SJCRH30 (cell line): ENCODE measurements at regions not wholly inside any gene's neighbourhood (a gene's known extent, or its start where the extent isn't known, plus 50 kb on each side); places are given as distances from the start of the nearest gene placed in this dataset.
"Not testable (repeated sequence)": the region's sequence is repeated elsewhere in the genome, so short reads cannot be mapped to it uniquely, and the experiment has no call there.

Source experiments
- DNase-seq, 2 experiments: peaks; one replicate each; pipeline ENCODE4 v3.0.0-alpha.2; 2015 to 2020
- H3K27ac ChIP-seq: fragments of 250-450 bp; sonication (Bioruptor Pico); 2 replicates; pipeline ENCODE4 v1.5.1; 2020; ENCODE audit warnings: mild to moderate bottlenecking, moderate library complexity
- H3K27me3 ChIP-seq: fragments of 250-450 bp; sonication (Bioruptor Pico); 2 replicates; pipeline ENCODE4 v1.5.1; 2020; ENCODE audit warnings: mild to moderate bottlenecking, moderate library complexity
- H3K36me3 ChIP-seq: fragments of 250-450 bp; sonication (Bioruptor Pico); 2 replicates; pipeline ENCODE4 v1.5.1; 2020; ENCODE audit warnings: mild to moderate bottlenecking, moderate library complexity
- H3K4me1 ChIP-seq: fragments of 250-450 bp; sonication (Bioruptor Pico); 2 replicates; pipeline ENCODE4 v1.5.1; 2020; ENCODE audit warnings: mild to moderate bottlenecking, moderate library complexity
- H3K4me3 ChIP-seq: fragments of 250-450 bp; sonication (Bioruptor Pico); 2 replicates; pipeline ENCODE4 v1.5.1; 2020; ENCODE audit warnings: mild to moderate bottlenecking, moderate library complexity
- H3K9me3 ChIP-seq: fragments of 250-450 bp; sonication (Bioruptor Pico); replicated peaks from 2 replicates; pipeline ENCODE4 v1.5.1; 2020; ENCODE audit warnings: mild to moderate bottlenecking, moderate library complexity

- no peak overlapping the region for H3K27ac ChIP-seq
- H3K9me3 ChIP-seq: no peaks in the 10 kb centered on the region
- H3K36me3 ChIP-seq: no peaks in the 10 kb centered on the region
- DNase-seq: no peak
- H3K4me1 ChIP-seq: no peaks in the 10 kb centered on the region
- H3K4me3 ChIP-seq: no peak overlapping the region
- H3K27me3 ChIP-seq: no peaks in the 10 kb centered on the region
These were observed 75.7 kb upstream of the SMIM23 start for GRCh38 chr5:171709930-171710329.

GRCh38 chr5:171710451-171711024, 75.1 kb upstream of the SMIM23 start:
- Histone ChIP-seq H3K36me3 (no peaks in the 10 kb centered on the region), H3K27me3 (no peaks in the 10 kb centered on the region), H3K4me3 (no peak overlapping the region), H3K9me3 (no peaks in the 10 kb centered on the region), H3K27ac (no peak overlapping the region), H3K4me1 (no peaks in the 10 kb centered on the region)
- DNase-seq: no peak

GRCh38 chr5:171711571-171711970, 74.0 kb upstream of the SMIM23 start:
- no peak overlapping the region for H3K27ac ChIP-seq
- no peak for DNase-seq
- no peaks in the 10 kb centered on the region for H3K9me3 ChIP-seq
- no peaks in the 10 kb centered on the region for H3K27me3 ChIP-seq
- H3K36me3 ChIP-seq: no peaks in the 10 kb centered on the region
- H3K4me3 ChIP-seq: no peak overlapping the region
- H3K4me1 ChIP-seq: no peaks in the 10 kb centered on the region

- no peak for DNase-seq
- H3K27me3 ChIP-seq: no peaks in the 10 kb centered on the region
- no peaks in the 10 kb centered on the region for H3K9me3 ChIP-seq
- no peaks in the 10 kb centered on the region for H3K36me3 ChIP-seq
- no peak overlapping the region for H3K4me3 ChIP-seq
- H3K4me1 ChIP-seq: no peaks in the 10 kb centered on the region
- no peak overlapping the region for H3K27ac ChIP-seq
These were observed 73.0 kb upstream of the SMIM23 start for GRCh38 chr5:171712616-171713015.

GRCh38 chr5:171713152-171713551, 72.5 kb upstream of the SMIM23 start:
- DNase-seq: no peak

GRCh38 chr5:171714261-171714660, 71.4 kb upstream of the SMIM23 start:
- no peak overlapping the region for H3K27ac ChIP-seq
- H3K4me3 ChIP-seq: no peak overlapping the region
- DNase-seq: no peak
- H3K36me3 ChIP-seq: no peaks in the 10 kb centered on the region
- no peaks in the 10 kb centered on the region for H3K9me3 ChIP-seq
- no peaks in the 10 kb centered on the region for H3K27me3 ChIP-seq
- H3K4me1 ChIP-seq: no peaks in the 10 kb centered on the region

More at GRCh38 chr5:171713152-171713551, 72.5 kb upstream of the SMIM23 start:
- H3K36me3 ChIP-seq: no peaks in the 10 kb centered on the region
- H3K4me1 ChIP-seq: no peaks in the 10 kb centered on the region
- no peak overlapping the region for H3K27ac ChIP-seq
- no peak overlapping the region for H3K4me3 ChIP-seq
- H3K27me3 ChIP-seq: no peaks in the 10 kb centered on the region
- H3K9me3 ChIP-seq: no peaks in the 10 kb centered on the region

GRCh38 chr5:171714851-171715250, 70.8 kb upstream of the SMIM23 start:
- Histone ChIP-seq H3K4me1 (no peaks in the 10 kb centered on the region), H3K27ac (no peak overlapping the region), H3K9me3 (no peaks in the 10 kb centered on the region), H3K36me3 (no peaks in the 10 kb centered on the region), H3K4me3 (no peak overlapping the region), H3K27me3 (no peaks in the 10 kb centered on the region)
- no peak for DNase-seq

GRCh38 chr5:171715551-171715950, 70.1 kb upstream of the SMIM23 start:
- Histone ChIP-seq H3K27ac (no peak overlapping the region), H3K9me3 (no peaks in the 10 kb centered on the region), H3K27me3 (no peaks in the 10 kb centered on the region), H3K4me3 (no peak overlapping the region), H3K36me3 (no peaks in the 10 kb centered on the region), H3K4me1 (no peaks in the 10 kb centered on the region)
- DNase-seq: no peak

- no peak for DNase-seq
- Histone ChIP-seq H3K36me3 (no peaks in the 10 kb centered on the region), H3K4me3 (no peak overlapping the region), H3K4me1 (no peaks in the 10 kb centered on the region), H3K27ac (no peak overlapping the region), H3K9me3 (no peaks in the 10 kb centered on the region), H3K27me3 (no peaks in the 10 kb centered on the region)
These were observed 65.5 kb upstream of the SMIM23 start for GRCh38 chr5:171720086-171720485.

- no peak for DNase-seq
- Histone ChIP-seq H3K27me3 (no peaks in the 10 kb centered on the region), H3K4me1 (no peaks in the 10 kb centered on the region), H3K27ac (no peak overlapping the region), H3K9me3 (peaks cover 4% of the 10 kb centered on the region; the same call in 1 of the 2 replicates), H3K4me3 (no peak overlapping the region), H3K36me3 (no peaks in the 10 kb centered on the region)
These were observed 64.2 kb upstream of the SMIM23 start for GRCh38 chr5:171721464-171721863.

- Histone ChIP-seq H3K9me3 (peaks cover 14% of the 10 kb centered on the region; the same call in 1 of the 2 replicates), H3K27ac (no peak overlapping the region), H3K4me3 (no peak overlapping the region), H3K36me3 (no peaks in the 10 kb centered on the region), H3K27me3 (no peaks in the 10 kb centered on the region), H3K4me1 (no peaks in the 10 kb centered on the region)
- peak; percentile 35 to 62 for DNase-seq
These were observed 61.0 kb upstream of the SMIM23 start for GRCh38 chr5:171724468-171725204.

GRCh38 chr5:171725205-171725601, 60.4 kb upstream of the SMIM23 start:
- Histone ChIP-seq H3K27ac (no peak overlapping the region), H3K4me1 (no peaks in the 10 kb centered on the region)

GRCh38 chr5:171726819-171727218, 58.8 kb upstream of the SMIM23 start:
- not testable (repeated sequence) for DNase-seq, H3K36me3 ChIP-seq

More at GRCh38 chr5:171725205-171725601, 60.4 kb upstream of the SMIM23 start:
- Histone ChIP-seq H3K4me3 (no peak overlapping the region), H3K9me3 (peaks cover 14% of the 10 kb centered on the region; the same call in 1 of the 2 replicates), H3K27me3 (no peaks in the 10 kb centered on the region), H3K36me3 (no peaks in the 10 kb centered on the region)
- no peak for DNase-seq

GRCh38 chr5:171728686-171729085, 56.9 kb upstream of the SMIM23 start:
- Histone ChIP-seq H3K27me3 (no peaks in the 10 kb centered on the region), H3K27ac (no peak overlapping the region), H3K4me3 (no peak overlapping the region), H3K9me3 (peaks cover 14% of the 10 kb centered on the region; the same call in 1 of the 2 replicates), H3K36me3 (no peaks in the 10 kb centered on the region), H3K4me1 (no peaks in the 10 kb centered on the region)
- no peak for DNase-seq

More at GRCh38 chr5:171726819-171727218, 58.8 kb upstream of the SMIM23 start:
- not testable (repeated sequence) for H3K27me3 ChIP-seq, H3K4me3 ChIP-seq, H3K4me1 ChIP-seq, H3K27ac ChIP-seq
- peaks cover 14% of the 10 kb centered on the region; the same call in 1 of the 2 replicates for H3K9me3 ChIP-seq
